Osteocyte (in vitro differentiated cells): ENCODE measurements at regions not wholly inside any gene's neighbourhood (a gene's known extent, or its start where the extent isn't known, plus 50 kb on each side); places are given as distances from the start of the nearest gene placed in this dataset.

Experiments used
- DNase-seq: peaks from one replicate; pipeline ENCODE4 v3.0.0; 2021; ENCODE audit warnings: mixed read lengths; ENCODE audit not compliant: unreplicated experiment; ENCODE audit errors: extremely low spot score
- H3K27ac Mint-ChIP-seq: one replicate; pipeline ENCODE4 v1.8.0; 2021; ENCODE audit warnings: mild to moderate bottlenecking, mixed read lengths; ENCODE audit not compliant: unreplicated experiment
- H3K27me3 Mint-ChIP-seq: one replicate; pipeline ENCODE4 v1.8.0; 2021; ENCODE audit warnings: mixed read lengths; ENCODE audit not compliant: unreplicated experiment
- H3K36me3 Mint-ChIP-seq: one replicate; pipeline ENCODE4 v1.8.0; 2021; ENCODE audit warnings: mixed read lengths; ENCODE audit not compliant: unreplicated experiment
- H3K4me1 Mint-ChIP-seq: one replicate; pipeline ENCODE4 v1.8.0; 2021; ENCODE audit warnings: mixed read lengths; ENCODE audit not compliant: unreplicated experiment
- H3K4me3 Mint-ChIP-seq: one replicate; pipeline ENCODE4 v1.8.0; 2021; ENCODE audit warnings: mild to moderate bottlenecking, moderate library complexity, mixed read lengths; ENCODE audit not compliant: unreplicated experiment
- H3K9me3 Mint-ChIP-seq: one replicate; pipeline ENCODE4 v1.8.0; 2021; ENCODE audit warnings: mixed read lengths; ENCODE audit not compliant: unreplicated experiment
- TF ChIP-seq, protein P1 (sequence below): fragments of 200-600 bp; sonication (generic); IDR thresholded peaks from 2 replicates; pipeline ENCODE4 v1.5.0; 2021; ENCODE audit warnings: antibody characterized with exemption, mild to moderate bottlenecking, moderate library complexity

DNA sequence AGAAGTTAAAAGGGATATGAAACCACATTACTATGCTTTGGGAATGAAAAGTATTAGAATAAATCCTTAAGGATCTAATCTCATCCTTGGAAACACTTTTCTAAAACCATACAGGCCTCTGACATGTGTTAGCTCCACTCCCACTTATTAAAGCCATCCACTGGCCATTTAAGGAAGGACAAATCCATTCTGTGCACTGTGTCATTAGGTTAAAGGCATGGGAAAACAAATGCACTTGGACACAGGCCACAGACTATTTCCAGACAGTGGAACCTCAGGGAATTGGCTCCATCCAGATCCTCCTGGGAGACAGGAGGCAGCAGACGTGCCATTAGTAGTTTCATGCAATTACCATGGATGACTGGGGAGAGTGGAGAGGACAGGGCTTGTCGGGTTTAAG is 454.9 kb downstream of the ENC1 start:
- TF ChIP-seq, protein P1, sequence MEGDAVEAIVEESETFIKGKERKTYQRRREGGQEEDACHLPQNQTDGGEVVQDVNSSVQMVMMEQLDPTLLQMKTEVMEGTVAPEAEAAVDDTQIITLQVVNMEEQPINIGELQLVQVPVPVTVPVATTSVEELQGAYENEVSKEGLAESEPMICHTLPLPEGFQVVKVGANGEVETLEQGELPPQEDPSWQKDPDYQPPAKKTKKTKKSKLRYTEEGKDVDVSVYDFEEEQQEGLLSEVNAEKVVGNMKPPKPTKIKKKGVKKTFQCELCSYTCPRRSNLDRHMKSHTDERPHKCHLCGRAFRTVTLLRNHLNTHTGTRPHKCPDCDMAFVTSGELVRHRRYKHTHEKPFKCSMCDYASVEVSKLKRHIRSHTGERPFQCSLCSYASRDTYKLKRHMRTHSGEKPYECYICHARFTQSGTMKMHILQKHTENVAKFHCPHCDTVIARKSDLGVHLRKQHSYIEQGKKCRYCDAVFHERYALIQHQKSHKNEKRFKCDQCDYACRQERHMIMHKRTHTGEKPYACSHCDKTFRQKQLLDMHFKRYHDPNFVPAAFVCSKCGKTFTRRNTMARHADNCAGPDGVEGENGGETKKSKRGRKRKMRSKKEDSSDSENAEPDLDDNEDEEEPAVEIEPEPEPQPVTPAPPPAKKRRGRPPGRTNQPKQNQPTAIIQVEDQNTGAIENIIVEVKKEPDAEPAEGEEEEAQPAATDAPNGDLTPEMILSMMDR, result no peak
- DNase-seq, result no peak
- H3K36me3 Mint-ChIP-seq, result no peaks in the 10 kb centered on the region
- H3K4me3 Mint-ChIP-seq, result no peak overlapping the region
- no peaks in the 10 kb centered on the region for H3K27me3 Mint-ChIP-seq
- peaks cover 4% of the 10 kb centered on the region for H3K9me3 Mint-ChIP-seq
- peaks cover 4% of the 10 kb centered on the region for H3K4me1 Mint-ChIP-seq
- no peak overlapping the region for H3K27ac Mint-ChIP-seq

- H3K9me3 Mint-ChIP-seq, result peaks cover under 1% of the 10 kb centered on the region
- H3K4me1 Mint-ChIP-seq, result peaks cover 4% of the 10 kb centered on the region
- no peaks in the 10 kb centered on the region for H3K27me3 Mint-ChIP-seq
- no peak overlapping the region for H3K27ac Mint-ChIP-seq
- no peak for DNase-seq
- TF ChIP-seq, protein P1, result no peak
- no peak overlapping the region for H3K4me3 Mint-ChIP-seq
- no peaks in the 10 kb centered on the region for H3K36me3 Mint-ChIP-seq
These were observed 455.9 kb downstream of the ENC1 start for GRCh38 chr5:74184649-74185048.

DNA sequence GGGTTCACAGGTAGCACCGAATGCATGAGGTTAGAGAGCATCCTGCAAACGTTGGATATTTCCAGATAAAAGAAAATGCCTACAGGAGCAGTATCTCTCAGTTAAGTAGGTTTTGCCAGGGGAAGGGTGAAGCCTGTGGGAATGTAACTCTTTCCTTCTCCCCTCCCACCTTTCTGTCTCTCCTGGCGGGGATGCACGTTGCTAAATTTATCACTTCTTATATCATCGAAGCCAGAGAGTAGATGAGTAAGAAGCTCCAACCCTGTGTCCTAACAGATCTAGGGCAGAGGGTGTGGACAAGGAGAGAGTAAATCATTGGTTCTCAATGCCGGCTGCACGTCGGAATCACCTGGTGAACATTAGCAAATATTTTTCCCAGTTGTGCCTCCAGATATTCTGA is 457.5 kb downstream of the ENC1 start:
- DNase-seq, result no peak
- Mint-ChIP-seq H3K4me1 (peaks cover 4% of the 10 kb centered on the region), H3K4me3 (no peak overlapping the region), H3K27me3 (no peaks in the 10 kb centered on the region), H3K27ac (no peak overlapping the region), H3K9me3 (no peaks in the 10 kb centered on the region), H3K36me3 (no peaks in the 10 kb centered on the region)
- TF ChIP-seq, protein P1, result no peak

GRCh38 chr5:74182603-74183002 is 457.9 kb downstream of the ENC1 start:
- TF ChIP-seq, protein P1, result no peak
- Mint-ChIP-seq H3K36me3 (no peaks in the 10 kb centered on the region), H3K27ac (no peak overlapping the region), H3K27me3 (no peaks in the 10 kb centered on the region), H3K4me1 (peaks cover 4% of the 10 kb centered on the region), H3K9me3 (no peaks in the 10 kb centered on the region), H3K4me3 (no peak overlapping the region)
- DNase-seq, result no peak

DNA sequence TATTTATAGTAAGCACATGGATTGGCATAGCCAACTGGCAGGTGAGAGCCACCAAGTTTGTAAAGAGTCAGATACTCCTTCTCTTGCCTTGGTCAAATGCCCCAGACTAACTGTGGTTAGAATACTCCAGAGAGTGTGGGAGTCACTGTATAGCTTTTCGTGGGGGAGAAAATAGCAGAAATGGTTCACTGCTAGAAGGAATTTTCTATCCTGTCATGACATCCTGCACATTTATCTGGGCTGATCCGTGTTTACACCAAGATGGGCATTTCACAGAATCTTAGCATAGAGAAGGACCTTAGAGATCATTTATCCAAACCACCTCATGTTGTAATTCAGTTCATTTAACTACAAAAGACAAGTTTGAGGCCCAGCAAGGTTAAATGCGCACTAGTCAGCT is 460.8 kb downstream of the ENC1 start:
- no peak overlapping the region for H3K27ac Mint-ChIP-seq
- no peak for DNase-seq
- no peaks in the 10 kb centered on the region for H3K9me3 Mint-ChIP-seq
- no peaks in the 10 kb centered on the region for H3K36me3 Mint-ChIP-seq
- H3K27me3 Mint-ChIP-seq, result no peaks in the 10 kb centered on the region
- no peaks in the 10 kb centered on the region for H3K4me1 Mint-ChIP-seq
- no peak overlapping the region for H3K4me3 Mint-ChIP-seq
- TF ChIP-seq, protein P1, result no peak
